Karpas-422 (cell line): ENCODE measurements at regions not wholly inside any gene's neighbourhood (a gene's known extent, or its start where the extent isn't known, plus 50 kb on each side); places are given as distances from the start of the nearest gene placed in this dataset.

Experiments used
- DNase-seq: peaks from one replicate; pipeline ENCODE4 v3.0.0-alpha.2; 2015
- H2AFZ ChIP-seq: fragments of 200-600 bp; sonication (generic); 2 replicates; pipeline ENCODE4 v1.6.1; 2014; ENCODE audit warnings: antibody characterized with exemption, low read length, mixed read lengths
- H3K27ac ChIP-seq: fragments of 200-600 bp; sonication (generic); 2 replicates; pipeline ENCODE4 v1.5.1; 2014; ENCODE audit warnings: mild to moderate bottlenecking, low read length, moderate library complexity
- H3K27me3 ChIP-seq: fragments of 200-600 bp; sonication (generic); 2 replicates; pipeline ENCODE4 v1.6.1; 2014; ENCODE audit warnings: low read length, mixed read lengths
- H3K36me3 ChIP-seq: fragments of 200-600 bp; sonication (generic); 2 replicates; pipeline ENCODE4 v1.6.1; 2014; ENCODE audit warnings: low read length, mixed read lengths; ENCODE audit not compliant: insufficient read depth
- H3K4me1 ChIP-seq: fragments of 200-600 bp; sonication (generic); 2 replicates; pipeline ENCODE4 v1.6.1; 2014; ENCODE audit warnings: mild to moderate bottlenecking, low read length, mixed read lengths
- H3K4me2 ChIP-seq: fragments of 200-600 bp; sonication (generic); 2 replicates; pipeline ENCODE4 v1.6.1; 2014; ENCODE audit warnings: low read length, low read depth, mild to moderate bottlenecking; ENCODE audit not compliant: poor library complexity, severe bottlenecking
- H3K4me3 ChIP-seq: fragments of 200-600 bp; sonication (generic); 2 replicates; pipeline ENCODE4 v1.5.1; 2014; ENCODE audit warnings: mild to moderate bottlenecking, antibody characterized with exemption, low read length, mixed read lengths
- H3K79me2 ChIP-seq: fragments of 200-600 bp; sonication (generic); 2 replicates; pipeline ENCODE4 v1.6.1; 2014; ENCODE audit warnings: mild to moderate bottlenecking, low read length, mixed read lengths
- H3K9ac ChIP-seq: fragments of 200-600 bp; sonication (generic); 2 replicates; pipeline ENCODE4 v1.6.0; 2014; ENCODE audit warnings: low read length
- H3K9me2 ChIP-seq: fragments of 200-600 bp; sonication (generic), shearing (Covaris generic); replicated peaks from 2 replicates; pipeline ENCODE4 v1.6.0; 2014; ENCODE audit warnings: mild to moderate bottlenecking, low read length, moderate library complexity; ENCODE audit not compliant: insufficient read depth
- H3K9me3 ChIP-seq: fragments of 300-700, 200-600 bp; sonication (generic); 2 replicates; pipeline ENCODE4 v1.6.1; 2014; ENCODE audit warnings: low read length, mixed read lengths
- H4K20me1 ChIP-seq: fragments of 200-600 bp; sonication (generic); 2 replicates; pipeline ENCODE4 v1.6.1; 2014; ENCODE audit warnings: mild to moderate bottlenecking, antibody characterized with exemption, low read length, low read depth; ENCODE audit not compliant: insufficient read depth

DNA sequence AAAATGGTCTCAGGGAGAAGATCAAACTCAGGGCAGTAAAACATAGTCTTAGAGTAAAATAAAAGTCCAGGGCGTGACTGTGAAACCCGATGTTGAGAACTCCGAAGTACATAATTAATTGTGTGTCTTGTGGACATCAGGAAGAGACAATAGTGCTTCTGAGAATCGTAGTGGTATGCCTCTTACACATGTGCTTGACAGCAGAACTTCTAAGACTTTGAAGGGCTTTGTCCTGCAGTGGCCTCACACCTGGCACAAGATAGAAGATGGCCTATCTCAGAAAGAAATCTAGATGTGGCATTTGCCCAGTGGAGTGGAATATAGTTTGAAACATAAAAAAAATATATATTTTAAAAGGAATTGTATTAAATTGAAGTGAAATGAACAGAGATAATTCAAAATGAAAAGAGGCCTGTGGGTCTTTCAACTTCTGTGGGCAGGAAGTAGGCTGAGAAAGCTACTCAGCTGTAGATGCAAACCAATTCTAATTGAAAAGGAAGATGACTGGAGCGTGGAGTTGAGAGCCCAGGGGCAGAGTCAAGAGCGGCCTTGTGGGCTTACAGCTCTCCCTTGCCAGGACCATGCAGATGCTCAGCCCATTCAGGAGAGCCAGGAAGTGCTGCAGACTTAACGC, 468.4 kb downstream of the KDM4C start:
- H4K20me1 ChIP-seq = no peaks in the 10 kb centered on the region
- H2AFZ ChIP-seq = no peak overlapping the region
- no peaks in the 10 kb centered on the region for H3K4me1 ChIP-seq
- H3K4me3 ChIP-seq = no peak overlapping the region
- H3K9me2 ChIP-seq = no peaks in the 10 kb centered on the region
- H3K27ac ChIP-seq = no peak overlapping the region
- DNase-seq = no peak
- no peak overlapping the region for H3K9ac ChIP-seq
- H3K4me2 ChIP-seq = no peak overlapping the region
- H3K9me3 ChIP-seq = no peaks in the 10 kb centered on the region
- peaks cover 3% of the 10 kb centered on the region; the same call in 1 of the 2 replicates for H3K27me3 ChIP-seq
- no peaks in the 10 kb centered on the region for H3K36me3 ChIP-seq
- H3K79me2 ChIP-seq = no peaks in the 10 kb centered on the region
